ENCODE measurements at regions not wholly inside any gene's neighbourhood (a gene's known extent, or its start where the extent isn't known, plus 50 kb on each side); places are given as distances from the start of the nearest gene placed in this dataset.
"Not testable (repeated sequence)": the region's sequence is repeated elsewhere in the genome, so short reads cannot be mapped to it uniquely, and the experiment has no call there.

DNA sequence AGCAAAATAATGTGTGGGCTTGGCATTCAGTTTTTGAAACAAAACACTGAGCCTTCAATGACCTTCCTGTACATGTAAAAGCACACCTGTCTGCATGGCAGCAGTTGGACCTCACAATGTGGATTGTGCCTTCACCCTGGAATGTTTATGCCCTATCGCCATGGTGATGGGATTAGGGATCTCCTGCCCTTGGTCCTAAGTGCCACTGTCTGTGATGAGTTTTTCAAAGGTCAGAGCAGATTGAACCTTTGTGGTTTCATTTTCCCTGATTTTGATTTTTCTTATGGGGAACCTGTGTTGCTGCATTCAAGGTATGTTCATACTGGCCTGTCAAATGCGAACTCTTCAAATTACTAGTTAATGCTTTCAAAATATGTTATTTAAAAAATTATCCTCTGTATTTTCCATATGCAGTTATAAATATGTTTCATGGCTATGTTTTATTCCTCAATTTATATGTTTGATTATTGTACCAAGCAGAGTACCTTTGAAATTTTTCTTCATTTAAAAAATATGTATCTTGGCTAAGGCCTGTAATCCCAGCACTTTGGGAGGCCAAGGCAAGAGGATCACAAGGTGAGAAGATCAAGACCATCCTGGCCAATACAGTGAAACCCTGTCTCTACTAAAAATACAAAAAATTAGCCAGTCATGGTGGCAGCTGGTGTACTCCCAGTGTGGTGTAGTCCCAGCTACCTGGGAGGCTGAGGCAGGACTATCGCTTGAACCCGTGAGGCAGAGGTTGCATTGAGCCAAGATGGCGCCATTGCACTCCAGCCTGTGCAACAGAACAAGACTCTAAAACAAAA is 969.7 kb downstream of the TUBA3C start:
- H3K27me3 Mint-ChIP-seq; H3K36me3 Mint-ChIP-seq; intact Hi-C loops (cut with micrococcal nuclease); H3K4me1 Mint-ChIP-seq; H3K27ac Mint-ChIP-seq; H3K9me3 ChIP-seq (ENCODE audit: control insufficient read depth in 2 of 3, low read length in 3 of 3); H3K4me3 ChIP-seq (ENCODE audit: low read length); POLR2A ChIA-PET; H3K27me3 ChIP-seq (ENCODE audit: control insufficient read depth in 2 of 2, insufficient read depth in 2 of 2, low read length in 2 of 2); H3K4me3 Mint-ChIP-seq; H3K36me3 ChIP-seq (ENCODE audit: control insufficient read depth in 2 of 3, insufficient read depth in 3 of 3, low read length in 3 of 3); H3K4me1 ChIP-seq (ENCODE audit: control insufficient read depth in 2 of 2, insufficient read depth in 2 of 2, low read length in 2 of 2); H3K27ac ChIP-seq (ENCODE audit: low read depth, low read length); CTCF ChIA-PET: not testable (repeated sequence)
- peaks cover 6 to 19% (median 10%) of the 10 kb centered on the region in 11 donors for H3K9me3 Mint-ChIP-seq
- DNase-seq, result peak in 3 of 9 donors; percentile 30 to 38 (median 31)
- ATAC-seq, result peak; percentile 79

DNA sequence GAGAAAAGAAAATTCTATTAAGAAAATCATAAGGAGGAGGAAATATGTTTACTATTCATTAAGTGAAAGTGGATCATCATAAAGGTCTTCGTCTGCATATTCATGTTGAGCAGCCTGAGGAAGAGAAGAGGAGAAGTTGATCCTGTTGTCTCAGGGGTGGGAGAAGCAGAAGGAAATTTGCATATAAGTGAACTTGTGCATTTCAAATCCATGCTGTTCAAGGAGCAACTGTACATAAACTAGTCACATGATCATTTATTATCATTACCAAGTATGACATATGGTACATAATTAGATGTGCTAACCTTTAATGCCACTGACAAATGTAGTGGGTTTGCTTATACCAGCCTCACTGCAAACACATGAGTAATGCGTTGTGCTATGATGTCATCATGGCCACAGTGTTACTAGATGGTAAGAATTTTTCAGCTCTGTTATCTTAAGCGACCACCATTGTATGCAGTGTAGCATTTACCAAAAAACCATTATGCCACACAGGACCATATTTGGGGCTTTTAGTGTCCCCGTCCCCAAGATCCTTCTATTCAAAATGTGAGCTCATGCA is 976.9 kb downstream of the TUBA3C start:
- peaks cover 0 to 13% (median 4%) of the 10 kb centered on the region in 11 donors for H3K9me3 Mint-ChIP-seq
- H3K4me1 ChIP-seq (ENCODE audit: control insufficient read depth in 2 of 2, insufficient read depth in 2 of 2, low read length in 2 of 2); H3K27ac ChIP-seq (ENCODE audit: low read depth, low read length); CTCF ChIA-PET; intact Hi-C loops (cut with micrococcal nuclease); H3K9me3 ChIP-seq (ENCODE audit: control insufficient read depth in 2 of 3, low read length in 3 of 3); POLR2A ChIA-PET; H3K36me3 ChIP-seq (ENCODE audit: control insufficient read depth in 2 of 3, insufficient read depth in 3 of 3, low read length in 3 of 3); H3K4me1 Mint-ChIP-seq; H3K27ac Mint-ChIP-seq; H3K4me3 Mint-ChIP-seq; H3K36me3 Mint-ChIP-seq; DNase-seq; H3K27me3 ChIP-seq (ENCODE audit: control insufficient read depth in 2 of 2, insufficient read depth in 2 of 2, low read length in 2 of 2); H3K4me3 ChIP-seq (ENCODE audit: low read length); H3K27me3 Mint-ChIP-seq: not testable (repeated sequence)
- ATAC-seq, result peak; percentile 47

DNA sequence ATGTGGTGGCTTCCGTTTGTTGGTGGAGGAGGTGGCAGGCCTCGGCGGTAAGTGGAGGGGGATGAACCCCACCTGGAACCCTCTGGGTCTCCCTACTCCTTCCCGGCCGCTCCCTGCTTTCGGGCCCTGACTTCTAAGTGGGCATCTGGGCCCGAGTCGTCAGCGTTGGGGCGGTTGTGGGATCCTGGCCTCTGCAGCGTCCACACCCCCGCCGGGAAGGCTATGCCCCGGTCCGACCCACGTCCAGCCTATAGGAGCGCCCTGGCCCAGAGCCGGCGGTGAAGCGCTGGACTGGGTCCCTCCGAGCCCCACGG is 986.3 kb downstream of the TUBA3C start:
- H3K4me1 ChIP-seq (ENCODE audit: control insufficient read depth in 2 of 2, insufficient read depth in 2 of 2, low read length in 2 of 2); H3K27ac Mint-ChIP-seq; H3K27me3 Mint-ChIP-seq; H3K9me3 ChIP-seq (ENCODE audit: control insufficient read depth in 2 of 3, low read length in 3 of 3); CTCF ChIA-PET; H3K4me3 ChIP-seq (ENCODE audit: low read length); H3K36me3 Mint-ChIP-seq; H3K36me3 ChIP-seq (ENCODE audit: control insufficient read depth in 2 of 3, insufficient read depth in 3 of 3, low read length in 3 of 3); H3K27me3 ChIP-seq (ENCODE audit: control insufficient read depth in 2 of 2, insufficient read depth in 2 of 2, low read length in 2 of 2); POLR2A ChIA-PET; DNase-seq; intact Hi-C loops (cut with micrococcal nuclease); H3K4me3 Mint-ChIP-seq; H3K4me1 Mint-ChIP-seq; H3K27ac ChIP-seq (ENCODE audit: low read depth, low read length): not testable (repeated sequence)
- H3K9me3 Mint-ChIP-seq, result peaks cover 0 to 17% (median 11%) of the 10 kb centered on the region in 11 donors
- peak; percentile 11 for ATAC-seq

DNA sequence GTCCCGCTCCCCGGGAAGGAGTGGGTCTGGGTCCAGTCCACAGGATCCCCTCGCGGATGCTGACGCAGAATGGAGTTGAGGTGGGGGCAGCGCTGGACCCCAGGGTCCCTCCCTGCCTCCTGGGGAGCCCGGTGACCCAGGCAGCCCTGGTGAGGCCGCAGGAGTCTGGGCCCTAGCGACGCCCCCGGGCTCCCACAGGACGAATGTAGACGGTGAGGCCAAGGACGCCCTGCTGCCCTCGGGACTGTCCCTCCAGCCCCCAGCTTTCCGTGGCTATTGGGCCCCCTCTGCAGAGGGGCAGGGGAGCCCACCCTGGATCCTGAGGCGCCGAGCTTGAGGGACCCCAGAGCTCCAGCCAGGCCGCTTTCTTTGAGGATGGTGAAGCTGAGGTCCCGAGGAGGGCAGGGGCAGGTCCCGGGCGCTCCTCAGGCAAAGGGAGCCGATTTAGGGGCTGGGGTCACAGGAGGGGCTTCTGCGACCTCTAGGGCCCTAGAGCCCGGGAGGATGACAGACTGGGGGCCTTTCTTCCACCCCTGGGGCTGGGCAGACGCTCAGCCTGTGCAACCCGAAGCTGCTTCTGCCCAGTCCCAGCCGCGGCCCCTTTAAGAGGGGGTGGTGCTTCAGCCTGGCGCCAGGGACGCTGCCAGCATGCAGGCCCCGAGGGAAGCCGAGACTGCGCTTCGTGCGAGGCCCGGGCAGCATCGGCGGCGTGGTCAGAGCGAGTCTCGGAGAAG is 986.8 kb downstream of the TUBA3C start:
- H3K4me1 ChIP-seq (ENCODE audit: control insufficient read depth in 2 of 2, insufficient read depth in 2 of 2, low read length in 2 of 2); H3K27ac Mint-ChIP-seq; H3K27me3 Mint-ChIP-seq; H3K36me3 ChIP-seq (ENCODE audit: control insufficient read depth in 2 of 3, insufficient read depth in 3 of 3, low read length in 3 of 3); intact Hi-C loops (cut with micrococcal nuclease); H3K27me3 ChIP-seq (ENCODE audit: control insufficient read depth in 2 of 2, insufficient read depth in 2 of 2, low read length in 2 of 2); CTCF ChIA-PET; H3K36me3 Mint-ChIP-seq; POLR2A ChIA-PET; H3K9me3 ChIP-seq (ENCODE audit: control insufficient read depth in 2 of 3, low read length in 3 of 3); H3K4me3 ChIP-seq (ENCODE audit: low read length); H3K4me1 Mint-ChIP-seq; H3K4me3 Mint-ChIP-seq; H3K27ac ChIP-seq (ENCODE audit: low read depth, low read length); DNase-seq: not testable (repeated sequence)
- H3K9me3 Mint-ChIP-seq, result peaks cover 0 to 15% (median 11%) of the 10 kb centered on the region in 11 donors
- peak; percentile 36 for ATAC-seq

DNA sequence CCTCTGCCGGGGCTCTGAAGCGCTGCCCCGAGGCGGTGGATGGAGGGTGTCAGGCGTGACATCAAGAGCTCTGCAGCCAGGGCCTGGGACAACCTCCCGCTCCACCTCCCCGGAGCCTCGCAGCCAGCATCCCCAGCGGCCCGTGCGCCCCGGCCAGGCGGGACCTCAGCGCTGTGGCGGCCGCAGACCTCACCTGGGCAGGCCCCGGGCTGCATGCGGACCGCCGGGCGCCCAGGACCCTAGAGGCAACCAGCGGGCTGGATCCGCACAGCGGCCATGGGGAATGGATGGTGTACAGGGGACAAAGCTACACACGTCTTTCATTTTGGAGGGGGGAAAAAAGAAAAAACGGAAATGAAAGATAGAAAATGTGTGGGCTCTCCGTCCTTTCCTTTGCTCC is 987.5 kb downstream of the TUBA3C start:
- CTCF ChIA-PET; H3K27ac ChIP-seq (ENCODE audit: low read depth, low read length); H3K4me3 Mint-ChIP-seq; H3K36me3 ChIP-seq (ENCODE audit: control insufficient read depth in 2 of 3, insufficient read depth in 3 of 3, low read length in 3 of 3); DNase-seq; H3K27ac Mint-ChIP-seq; H3K4me3 ChIP-seq (ENCODE audit: low read length); H3K4me1 ChIP-seq (ENCODE audit: control insufficient read depth in 2 of 2, insufficient read depth in 2 of 2, low read length in 2 of 2); H3K36me3 Mint-ChIP-seq; H3K27me3 Mint-ChIP-seq; H3K4me1 Mint-ChIP-seq; H3K27me3 ChIP-seq (ENCODE audit: control insufficient read depth in 2 of 2, insufficient read depth in 2 of 2, low read length in 2 of 2); H3K9me3 ChIP-seq (ENCODE audit: control insufficient read depth in 2 of 3, low read length in 3 of 3); intact Hi-C loops (cut with micrococcal nuclease); POLR2A ChIA-PET: not testable (repeated sequence)
- peak; percentile 28 for ATAC-seq
- peaks cover 0 to 17% (median 11%) of the 10 kb centered on the region in 11 donors for H3K9me3 Mint-ChIP-seq

Measured in naive thymus-derived CD4-positive, alpha-beta T cell (primary cell).